AG08396 (cell line): ENCODE measurements at regions not wholly inside any gene's neighbourhood (a gene's known extent, or its start where the extent isn't known, plus 50 kb on each side); places are given as distances from the start of the nearest gene placed in this dataset.

Experiments
- DNase-seq: peaks from one replicate; pipeline ENCODE4 v3.0.0; 2012; ENCODE audit warnings: low spot score, mixed read lengths

DNA sequence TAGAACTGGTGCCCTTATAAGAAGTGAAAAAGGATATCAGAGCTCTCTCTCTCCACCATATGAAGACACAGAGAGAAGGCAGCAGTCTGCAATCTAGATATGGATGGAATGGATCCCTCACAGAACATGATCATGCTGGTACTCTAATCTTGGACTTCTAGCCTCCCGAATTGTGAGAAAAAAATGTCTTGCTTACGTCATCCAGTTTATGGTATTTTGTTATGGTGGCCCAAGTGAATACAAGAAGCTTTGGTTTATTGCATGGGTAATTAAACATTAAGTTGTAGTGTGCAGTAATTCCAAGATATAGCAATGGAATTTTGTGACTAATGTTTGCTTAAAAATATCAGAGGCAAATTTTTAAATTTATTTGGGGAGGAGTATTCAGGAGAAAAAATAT is 1667.4 kb upstream of the SLC39A10 start:
- no peak for DNase-seq

DNA sequence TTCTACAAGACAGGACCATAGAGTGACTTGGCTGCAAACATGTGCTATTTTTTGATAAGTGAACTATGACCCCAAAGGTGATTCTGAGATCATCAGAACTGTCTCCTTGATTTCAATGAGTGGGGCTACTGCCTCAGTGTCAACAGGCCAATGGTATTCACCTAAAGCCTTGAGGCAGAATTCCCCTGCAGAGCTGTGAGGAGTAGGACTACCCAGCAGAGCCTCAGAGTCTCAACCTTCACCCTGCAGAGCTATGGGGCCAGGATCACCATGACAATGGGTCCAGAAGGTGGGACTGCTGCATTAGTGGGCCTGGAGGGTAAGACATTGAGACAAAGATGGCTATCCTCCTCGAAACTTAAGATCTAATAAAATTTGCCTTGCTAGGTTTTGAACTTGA is 1668.2 kb upstream of the SLC39A10 start:
- no peak for DNase-seq

DNA sequence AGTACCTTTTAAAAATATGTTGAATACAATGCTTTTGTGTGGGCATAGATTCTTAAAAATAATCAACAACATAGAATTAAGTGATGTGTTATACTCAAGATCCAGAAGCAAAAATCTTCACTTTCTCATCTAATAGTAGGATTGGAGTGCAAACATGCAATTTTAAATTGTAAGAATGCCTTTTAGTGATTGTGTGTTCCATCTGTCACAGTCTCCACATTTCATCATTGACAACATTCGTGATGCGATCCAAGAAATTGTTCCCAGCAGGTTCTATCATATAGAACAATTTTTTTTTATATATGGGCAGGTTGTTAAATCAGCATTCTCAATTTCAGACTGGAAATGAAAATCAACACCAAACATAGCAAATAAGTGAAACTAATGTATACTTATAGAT is 1671.8 kb upstream of the SLC39A10 start:
- DNase-seq = no peak

DNA sequence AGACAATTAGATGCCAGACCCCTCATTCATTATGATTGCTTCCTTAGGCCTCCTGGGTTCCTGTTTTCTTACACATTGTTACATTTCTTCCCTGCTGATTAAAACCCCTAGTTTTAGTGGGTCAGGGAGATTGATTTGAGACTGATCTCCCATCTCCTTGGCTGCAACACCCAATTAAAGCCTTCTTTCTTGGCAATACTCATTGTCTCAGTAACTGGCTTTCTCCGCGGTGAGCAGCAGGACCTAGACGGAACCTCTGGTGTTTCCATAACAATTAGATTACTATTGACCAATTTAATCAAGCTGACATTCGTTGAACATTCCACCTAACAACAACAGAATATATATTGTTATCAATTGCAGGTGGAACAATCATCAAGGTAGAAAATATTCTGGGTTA is 1676.4 kb upstream of the SLC39A10 start:
- DNase-seq = no peak

DNA sequence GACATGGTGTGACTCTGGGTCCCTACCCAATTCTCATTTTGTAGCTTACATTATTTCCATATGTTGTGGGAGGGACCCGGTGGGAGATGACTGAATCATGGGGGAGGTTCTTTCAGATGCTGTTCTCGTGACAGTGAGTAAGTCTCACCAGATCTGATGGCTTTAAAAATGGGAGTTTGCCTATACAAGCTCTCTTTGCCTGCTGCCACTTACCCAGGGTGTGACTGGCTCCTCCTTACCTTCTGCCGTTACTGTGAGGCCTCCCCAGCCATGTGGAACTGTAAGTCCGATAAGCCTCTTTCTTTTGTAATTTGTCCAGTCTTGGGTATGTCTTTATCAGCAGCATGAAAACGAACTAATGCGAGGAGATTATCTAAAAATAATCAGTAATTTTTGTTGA is 1683.2 kb upstream of the SLC39A10 start:
- no peak for DNase-seq

DNA sequence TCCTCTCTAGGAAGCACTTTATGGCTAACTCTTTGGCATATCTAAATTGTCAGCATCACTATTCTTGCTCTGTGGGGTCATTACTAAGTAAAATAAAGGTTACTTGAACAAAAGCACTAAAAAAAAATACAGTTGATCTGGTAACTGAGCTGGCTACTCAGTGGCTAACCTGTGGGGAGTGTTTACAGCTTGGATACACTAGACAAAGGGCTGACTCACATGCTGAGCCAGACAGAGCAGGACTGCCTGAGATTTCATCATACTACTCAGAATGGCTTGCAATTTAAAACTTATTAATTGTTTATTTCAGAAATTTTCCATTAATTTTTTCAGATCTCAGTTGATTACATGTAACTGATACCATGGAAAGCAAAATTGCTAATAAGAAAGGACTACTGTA is 1690.4 kb upstream of the SLC39A10 start:
- no peak for DNase-seq

DNA sequence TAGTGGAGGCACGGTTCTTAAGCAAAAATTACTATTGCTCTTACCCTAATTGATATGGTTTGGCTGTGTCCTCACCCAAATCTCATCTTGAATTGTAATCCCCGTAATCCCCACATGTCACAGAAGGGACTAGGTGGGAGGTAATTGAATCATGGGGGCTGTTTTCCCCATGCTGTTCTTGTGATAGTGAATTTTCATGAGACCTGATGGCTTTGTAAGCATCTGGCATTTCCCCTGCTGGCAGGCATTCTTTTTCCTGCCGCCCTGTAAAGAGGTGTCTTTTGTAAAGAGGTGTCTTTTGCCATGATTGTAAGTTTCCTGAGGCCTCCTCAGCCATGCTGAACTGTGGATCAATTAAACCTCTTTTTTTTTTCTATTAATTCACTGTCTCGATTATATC is 1691.8 kb upstream of the SLC39A10 start:
- DNase-seq = no peak

DNA sequence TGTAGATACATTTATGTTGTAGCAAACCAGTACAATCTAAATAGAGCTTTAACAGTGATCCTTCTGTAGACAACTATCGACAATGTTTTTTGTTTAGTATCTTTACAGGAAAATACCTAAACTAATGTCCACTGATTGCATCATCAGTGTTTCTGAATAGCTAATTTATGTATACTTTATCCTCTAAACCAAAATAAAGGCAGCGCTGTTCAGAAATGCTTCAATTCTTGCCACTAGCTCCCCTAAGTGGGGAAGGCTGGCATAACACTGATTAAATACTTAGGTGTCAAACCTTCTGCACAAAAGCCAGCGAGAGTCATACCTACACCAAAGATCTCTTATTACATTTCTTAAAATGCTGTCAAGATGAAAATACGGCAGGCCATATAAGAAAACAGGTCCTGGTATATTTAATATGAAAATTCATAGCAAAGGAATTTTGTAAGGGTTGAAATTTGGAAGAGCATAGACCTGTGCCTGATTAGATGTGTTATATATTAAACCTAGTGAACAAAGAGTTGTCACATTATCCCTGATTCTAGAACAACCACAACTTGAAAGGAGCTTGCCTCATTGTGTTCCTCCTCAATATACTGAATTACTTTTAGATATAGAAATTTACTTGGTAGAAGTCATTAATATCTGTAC is 1693.4 kb upstream of the SLC39A10 start:
- DNase-seq = no peak

DNA sequence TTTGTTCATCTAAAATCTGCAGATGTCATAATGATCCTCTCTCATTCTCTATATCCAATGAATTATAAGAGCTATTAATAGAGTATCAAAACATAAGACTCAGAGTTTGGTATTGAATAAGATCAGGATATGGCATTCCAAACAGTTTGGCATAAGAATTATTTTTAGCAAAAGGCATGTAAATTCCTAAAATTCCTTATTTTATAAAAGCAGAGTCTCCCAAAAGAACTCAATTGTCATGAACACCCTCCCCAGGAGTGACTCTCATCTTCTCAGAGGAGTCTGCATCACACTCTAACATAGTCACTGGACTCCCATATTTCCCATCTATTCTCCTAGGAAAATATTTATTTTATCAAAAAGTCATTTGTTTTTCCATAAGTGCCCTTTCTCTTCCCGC is 1710.2 kb upstream of the SLC39A10 start:
- DNase-seq = no peak

DNA sequence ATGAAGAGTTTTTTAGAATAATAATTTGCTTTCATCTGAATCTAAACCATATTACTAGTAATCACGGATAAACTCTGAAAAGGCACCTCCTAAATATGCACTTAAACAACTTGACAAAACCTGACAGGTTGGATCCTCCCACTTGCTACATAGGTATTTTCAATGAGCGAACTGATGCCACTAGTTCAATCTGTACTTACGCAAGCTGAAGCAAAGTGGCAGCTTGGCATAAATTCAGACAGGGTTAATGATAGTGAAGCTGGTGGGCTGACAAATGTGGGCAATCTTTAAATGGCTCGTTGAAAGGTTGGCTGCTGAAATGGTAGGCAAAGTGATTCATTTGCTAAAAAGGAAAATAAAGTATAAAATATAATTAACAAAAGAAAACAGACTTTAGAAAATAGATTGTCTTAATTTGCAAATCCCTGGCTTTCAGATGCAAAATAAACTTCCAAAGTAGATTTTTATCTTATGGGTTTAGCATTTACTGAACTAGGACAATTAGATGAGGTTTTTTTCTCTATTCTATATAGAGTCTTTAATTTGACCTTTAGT is 1713.5 kb upstream of the SLC39A10 start:
- DNase-seq = no peak

DNA sequence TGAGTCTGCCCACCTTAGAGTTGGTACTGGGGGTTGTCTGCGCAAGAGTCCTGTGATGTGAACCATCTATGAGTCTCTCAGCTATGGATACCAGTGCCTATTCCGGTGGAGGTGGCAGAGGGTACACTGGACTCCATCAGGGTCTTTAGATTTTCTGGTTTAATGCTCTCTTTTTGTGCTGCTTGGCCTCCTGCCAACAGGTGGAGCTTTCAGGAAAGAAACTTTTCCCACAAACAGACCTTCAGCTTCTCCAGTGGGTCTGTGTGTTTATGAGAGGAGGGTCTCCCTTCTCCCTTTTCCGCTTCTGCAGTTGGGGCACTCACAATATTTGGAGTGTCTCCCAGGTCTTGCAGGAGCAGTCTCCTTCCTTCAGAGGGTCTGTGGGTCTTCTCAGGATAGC is 1721.9 kb upstream of the SLC39A10 start:
- DNase-seq = no peak

DNA sequence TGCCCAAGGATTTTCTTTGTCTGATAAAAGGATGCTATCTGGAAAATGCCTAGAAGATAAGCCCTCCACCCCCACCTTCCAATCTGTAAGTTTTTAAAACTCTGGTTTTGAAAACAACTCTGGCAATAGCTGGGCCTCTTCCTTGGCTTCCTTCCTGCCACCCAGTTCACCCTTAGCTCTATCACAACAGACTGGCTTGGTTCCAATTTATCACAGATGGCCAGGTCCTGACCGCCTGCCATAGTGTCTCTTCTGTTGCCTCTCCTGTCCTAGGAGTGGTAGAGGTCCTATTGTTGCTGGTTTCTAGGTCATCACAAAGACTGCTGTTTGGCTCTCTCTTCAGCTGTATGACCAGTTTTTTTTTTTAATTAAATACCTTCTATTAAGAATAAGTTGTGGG is 1727.9 kb upstream of the SLC39A10 start:
- no peak for DNase-seq

DNA sequence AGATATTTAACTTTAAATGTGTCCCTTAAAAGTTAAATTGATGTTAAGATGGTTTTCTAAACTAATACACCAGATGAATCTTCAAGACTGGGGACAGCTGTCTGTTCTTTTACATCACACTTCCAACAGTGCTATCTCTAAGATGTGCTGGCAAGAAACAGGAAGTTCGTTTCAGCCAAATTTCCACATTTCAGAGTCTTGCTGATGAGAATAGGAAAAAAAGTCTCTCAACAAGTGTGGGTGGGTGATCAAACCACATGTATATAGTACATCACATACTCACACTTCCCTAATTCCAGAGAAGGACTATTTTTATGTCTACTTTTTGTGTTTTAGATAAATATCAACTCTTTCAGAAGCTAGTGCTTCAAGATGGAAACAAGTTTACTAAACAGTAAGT is 1712.8 kb upstream of the TMEFF2 start:
- DNase-seq = no peak

DNA sequence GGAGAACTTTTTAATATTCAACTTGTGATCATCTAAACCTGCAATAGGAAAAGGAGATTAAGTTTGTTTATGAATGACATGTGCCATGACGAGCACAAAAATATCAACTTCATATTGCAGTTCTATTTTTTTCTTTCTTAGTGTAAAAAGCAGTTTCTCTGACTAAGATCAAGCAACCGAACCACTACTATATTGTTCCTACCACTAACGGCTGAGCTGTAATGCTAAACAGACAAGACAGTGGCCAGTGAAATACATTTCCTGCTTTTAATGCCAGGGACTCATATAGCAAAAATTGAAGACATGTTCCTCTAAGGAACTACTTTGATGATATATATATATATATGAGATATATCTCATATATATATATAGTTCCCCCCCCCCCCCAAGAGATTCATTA is 1705.6 kb upstream of the TMEFF2 start:
- DNase-seq = no peak

DNA sequence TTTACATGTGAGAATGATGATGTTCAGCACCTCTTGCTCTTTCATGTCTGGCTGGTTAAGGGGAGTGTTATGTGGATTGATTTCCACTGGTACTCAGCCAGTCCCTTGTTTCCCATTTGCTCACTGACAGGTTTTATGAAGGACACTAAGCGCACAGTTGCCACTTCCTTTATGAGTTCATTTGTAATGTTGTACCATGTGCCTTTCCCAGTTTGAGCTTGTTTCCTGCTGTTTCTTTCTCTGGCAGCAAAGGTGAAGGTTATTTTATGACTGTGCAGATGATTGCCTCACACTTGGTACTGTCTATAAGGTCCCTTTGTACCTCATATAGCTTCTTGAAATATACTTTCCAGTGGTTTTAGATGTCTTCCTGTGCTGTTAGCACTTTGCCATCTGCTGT is 1700.5 kb upstream of the TMEFF2 start:
- DNase-seq = no peak

DNA sequence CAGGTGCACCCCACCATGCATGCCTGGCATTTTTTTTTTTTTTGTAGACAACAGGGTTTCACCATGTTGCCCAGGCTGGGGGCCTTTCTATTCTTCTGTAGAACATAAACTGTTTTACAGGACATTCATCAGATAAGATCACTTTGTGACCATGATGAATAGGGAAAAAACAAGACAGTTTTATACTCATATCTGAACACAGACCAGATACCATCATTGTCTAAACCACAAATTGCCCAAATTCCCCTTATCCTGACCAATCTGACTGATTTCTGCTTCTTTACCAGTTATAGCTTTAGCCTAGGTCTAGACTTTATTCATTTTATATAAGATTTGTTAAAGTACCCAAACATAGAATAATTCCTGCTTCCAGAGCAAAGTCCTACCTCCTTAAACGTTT is 1699.3 kb upstream of the TMEFF2 start:
- DNase-seq = no peak

DNA sequence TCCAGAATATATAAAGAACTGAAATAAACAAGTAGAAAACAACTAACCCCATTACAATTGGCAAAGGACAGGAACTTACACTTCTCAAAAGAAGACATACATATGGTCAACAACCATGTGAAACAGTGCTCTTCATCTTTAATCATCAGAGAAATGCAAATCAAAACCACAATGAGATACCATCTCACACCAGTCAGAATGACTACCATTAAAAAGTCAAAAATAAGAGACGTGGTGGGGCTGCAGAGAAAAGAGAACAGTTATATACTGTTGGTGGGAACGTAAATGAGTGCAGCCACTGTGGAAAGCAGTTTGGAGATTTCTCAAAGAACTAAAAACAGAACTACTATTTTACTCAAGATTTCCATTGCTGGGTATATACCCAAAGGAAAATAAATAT is 1696.3 kb upstream of the TMEFF2 start:
- DNase-seq = no peak

DNA sequence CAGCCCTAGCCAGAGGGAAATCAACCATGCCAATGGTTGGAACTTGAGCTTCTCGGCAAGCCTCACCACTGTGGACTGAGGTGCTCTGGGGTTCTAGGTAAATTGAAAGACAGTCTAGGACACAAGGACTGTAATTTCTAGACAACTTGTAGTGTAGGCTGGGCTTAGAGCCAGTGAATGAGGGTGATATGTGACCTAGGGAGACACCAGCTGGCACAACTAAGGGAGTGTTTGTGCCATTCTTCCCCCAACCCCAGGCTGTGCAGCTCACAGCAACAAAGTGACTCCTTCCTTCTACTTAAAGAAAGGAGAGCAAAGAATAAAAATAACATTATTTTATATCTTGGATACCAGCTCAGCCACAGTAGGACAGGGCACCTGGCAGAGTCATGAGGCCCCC is 1690.7 kb upstream of the TMEFF2 start:
- no peak for DNase-seq

DNA sequence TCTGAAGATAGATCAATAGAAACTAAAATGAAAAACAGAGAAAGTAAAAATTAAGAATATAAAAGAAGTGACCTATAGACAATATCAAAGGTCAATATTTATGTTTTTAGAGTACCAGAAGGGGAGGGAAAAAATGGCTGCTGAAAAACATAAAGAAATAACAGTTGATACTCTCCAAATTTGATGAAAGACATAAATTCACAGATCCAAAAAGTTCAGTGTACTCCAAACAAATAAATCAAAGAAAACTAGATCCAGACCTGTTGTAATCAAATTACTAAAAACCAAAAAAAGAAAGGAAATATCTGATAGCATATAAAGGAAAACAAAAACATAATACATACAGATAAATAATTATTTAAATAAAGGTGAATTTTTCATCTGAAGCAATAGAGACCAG is 1689.1 kb upstream of the TMEFF2 start:
- DNase-seq = no peak

DNA sequence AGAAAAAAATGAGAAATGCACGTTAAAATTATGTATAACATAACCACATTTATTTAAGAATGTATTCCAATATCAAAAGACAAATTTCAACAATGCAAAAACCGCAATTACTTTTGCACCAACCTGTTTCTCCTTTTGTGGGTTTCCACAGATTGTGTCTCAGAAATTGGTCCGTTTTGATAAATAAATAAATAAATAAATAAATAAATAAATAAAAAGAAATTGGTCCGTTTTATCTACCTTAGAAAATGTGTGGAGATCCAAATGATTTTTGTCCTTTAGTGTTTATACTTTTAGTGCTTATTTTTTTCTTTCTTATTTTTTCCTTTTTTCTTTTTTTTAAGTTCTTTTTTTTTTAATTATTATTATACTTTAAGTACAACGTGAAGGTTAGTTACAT is 1682.2 kb upstream of the TMEFF2 start:
- no peak for DNase-seq

DNA sequence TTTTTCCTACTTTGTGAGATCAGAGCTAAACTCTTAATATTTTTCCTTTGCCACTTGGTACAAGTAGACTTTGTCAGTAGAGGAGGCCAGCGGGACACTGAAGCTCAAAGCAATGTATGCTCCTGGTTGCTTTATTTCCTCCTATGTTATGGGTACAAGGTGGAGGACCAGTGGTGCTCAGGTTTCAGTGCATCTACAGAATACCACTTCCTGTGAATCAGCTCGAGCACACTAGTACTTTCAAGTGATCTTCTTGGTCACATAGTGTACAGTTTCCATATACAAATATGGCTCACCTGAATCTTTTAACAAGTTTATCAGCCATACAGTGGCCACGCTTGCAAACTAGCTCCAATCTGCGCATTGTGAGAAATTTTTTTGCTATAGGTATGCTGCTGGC is 1674.8 kb upstream of the TMEFF2 start:
- DNase-seq = no peak

DNA sequence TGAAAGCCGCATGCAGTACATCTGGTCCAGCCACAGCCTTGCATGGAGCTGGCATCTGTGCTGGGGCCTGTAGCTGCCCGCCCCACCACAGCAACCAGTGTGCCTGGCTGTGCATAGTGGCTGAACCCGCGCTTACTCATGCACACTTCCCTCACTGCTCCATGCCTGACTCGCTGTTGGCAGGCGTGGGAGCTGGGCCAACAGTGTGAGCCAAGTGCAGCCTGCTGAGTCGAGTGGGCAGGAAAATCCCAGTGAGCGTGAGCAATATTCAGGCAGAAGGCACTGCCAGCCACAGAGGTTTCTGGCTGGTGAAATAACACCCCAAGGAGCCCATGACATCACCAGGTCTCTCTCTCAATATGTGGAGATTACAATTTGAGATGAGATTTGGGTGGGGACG is 1674.1 kb upstream of the TMEFF2 start:
- no peak for DNase-seq

DNA sequence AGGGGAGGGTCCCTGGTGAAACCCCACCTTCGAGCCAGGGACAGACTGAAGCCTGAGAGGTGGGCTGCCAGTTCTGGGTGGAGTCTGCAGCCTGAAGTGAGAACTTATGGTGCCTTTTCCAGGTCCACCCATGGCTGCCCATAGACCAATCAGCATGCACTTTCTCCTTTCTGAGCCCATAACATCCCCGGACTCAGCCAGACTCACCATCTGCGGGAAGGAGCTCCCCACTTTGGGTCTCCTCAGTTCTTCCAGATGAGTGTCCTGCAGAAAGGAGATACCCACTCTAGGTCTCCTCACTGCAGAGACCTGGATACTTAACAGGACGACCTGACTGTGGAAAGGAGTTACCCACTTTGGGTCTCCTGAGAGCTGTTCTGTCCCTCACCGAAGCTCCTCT is 1673.4 kb upstream of the TMEFF2 start:
- DNase-seq = no peak

DNA sequence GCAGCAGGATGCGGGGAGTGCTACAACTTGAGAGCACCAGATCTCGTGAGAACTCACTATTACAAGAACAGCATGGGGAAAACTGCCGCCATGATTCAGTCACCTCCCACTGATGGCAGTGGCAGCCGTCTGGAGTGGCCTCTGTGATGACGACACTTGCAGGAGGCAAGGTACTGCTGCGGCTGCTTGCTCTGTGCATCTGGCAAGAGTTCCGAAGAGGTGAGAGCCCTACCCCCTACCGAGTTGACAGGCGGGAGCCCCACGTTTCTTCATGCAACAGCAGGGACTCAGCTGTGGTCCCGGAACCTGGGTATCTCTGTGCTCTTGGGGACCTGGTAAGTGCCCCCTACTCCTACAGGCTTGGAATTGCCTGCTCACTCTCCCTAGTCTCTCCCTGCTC is 1672.7 kb upstream of the TMEFF2 start:
- no peak for DNase-seq

DNA sequence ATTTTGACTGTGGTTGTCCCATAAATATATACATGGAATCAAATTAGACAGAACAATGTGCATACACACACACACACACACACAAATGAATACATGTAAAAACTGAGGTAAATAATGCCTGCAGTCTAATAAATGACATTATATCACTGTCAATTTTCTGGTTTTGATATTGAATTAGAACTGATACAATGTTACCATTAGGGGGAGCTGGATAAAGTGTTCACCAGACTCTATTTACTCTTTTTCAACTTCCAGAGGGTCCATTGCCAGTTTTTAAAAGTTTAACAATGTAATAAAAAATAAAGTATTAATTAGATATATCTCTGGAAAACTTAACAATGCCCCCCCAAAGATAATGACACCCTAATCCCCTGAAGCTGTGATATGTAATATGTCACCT is 1666.8 kb upstream of the TMEFF2 start:
- DNase-seq = no peak
